ENCODE measurements at regions not wholly inside any gene's neighbourhood (a gene's known extent, or its start where the extent isn't known, plus 50 kb on each side); places are given as distances from the start of the nearest gene placed in this dataset.

GRCh38 chr5:167576126-167576525, 715.3 kb upstream of the WWC1 start:
- BruUV-seq (replicated peaks), result no TSS peak
- CTCF ChIA-PET (ENCODE audit: low intra/inter-chr PET ratio, low total read pairs), result no interaction called here
- H3K27me3 ChIP-seq (ENCODE audit: control insufficient read depth in 1 of 2, insufficient read depth in 2 of 2, low read length in 2 of 2), result peaks cover 0 to 11% of the 10 kb centered on the region in 2 experiments; a peak in 1 of 5 replicates

DNA sequence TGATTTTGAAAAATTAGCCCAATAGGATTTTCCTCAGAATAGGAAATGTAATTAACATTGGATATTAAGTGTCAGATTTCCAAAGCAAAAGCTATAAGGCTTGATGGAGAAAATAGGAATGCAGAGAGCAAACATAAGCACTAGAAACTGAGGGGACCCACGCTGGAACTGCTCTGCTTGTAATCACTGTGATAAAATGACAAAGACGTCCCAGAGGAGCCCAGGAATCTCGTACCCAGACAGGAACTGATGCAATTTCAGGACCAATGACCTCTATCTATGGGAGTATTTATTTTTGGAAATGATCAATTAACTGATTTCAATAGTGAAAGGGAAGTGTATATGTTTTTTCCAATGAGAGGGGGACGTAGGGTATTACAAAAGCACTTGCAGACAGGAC, 714.5 kb upstream of the WWC1 start:
- intact Hi-C loops (cut with micrococcal nuclease; ENCODE audit: unreplicated experiment), result no loop called here
- Histone ChIP-seq H3K27ac (ENCODE audit: extremely low read length, insufficient read depth, low read length) (no peak overlapping the region), H3K79me2 (ENCODE audit: insufficient read depth, low read length) (no peaks in the 10 kb centered on the region), H3K4me1 (ENCODE audit: insufficient read depth, low read length) (no peaks in the 10 kb centered on the region), H3K4me3 (replicated peaks in 1 of 3; ENCODE audit: insufficient read depth in 1 of 3, low read depth in 2 of 3, low read length in 3 of 3) (no peak overlapping the region), H3K36me3 (replicated peaks in 1 of 2; ENCODE audit: control insufficient read depth in 1 of 2, insufficient read depth in 2 of 2, low read length in 2 of 2) (no peaks in the 10 kb centered on the region), H3K9me3 (ENCODE audit: low read length) (no peaks in the 10 kb centered on the region), H4K20me1 (ENCODE audit: insufficient read depth, low read length) (no peaks in the 10 kb centered on the region), H2AFZ (ENCODE audit: low read length) (no peak overlapping the region), H3K4me2 (ENCODE audit: low read depth, low read length) (no peak overlapping the region), H3K27me3 (ENCODE audit: control insufficient read depth in 1 of 2, insufficient read depth in 2 of 2, low read length in 2 of 2) (peaks cover 0 to 11% of the 10 kb centered on the region in 2 experiments; a peak in 1 of 5 replicates), H3K9ac (ENCODE audit: insufficient read depth, low read depth, low read length) (no peak overlapping the region)
- FAIRE-seq (no peak), ATAC-seq (no peak), DNase-seq (ENCODE audit: low spot score) (no peak)
- CTCF ChIA-PET (ENCODE audit: low intra/inter-chr PET ratio, low total read pairs), result no interaction called here
- in situ Hi-C loops (cut with HindIII; ENCODE audit: extremely low pct_ligation_motif_present, low pct_unique_long_range_greater_than_20kb), result no loop called here
- 5% methylated on average over 4 of the region's 4 CpGs for WGBS (ENCODE audit: low lambda C conversion rate)
- no TSS peak for BruUV-seq (replicated peaks)
- POLR2A ChIA-PET, result no interaction called here
- TF ChIP-seq ZNF747 (CRISPR knock-in tag; IDR thresholded peaks at IDR 0.05; ENCODE audit: borderline replicate concordance) (no peak), CEBPG (CRISPR knock-in tag; IDR thresholded peaks at IDR 0.05) (no peak), ZNF251 (CRISPR knock-in tag; IDR thresholded peaks at IDR 0.05) (no peak), PHB2 (IDR thresholded peaks at IDR 0.05; ENCODE audit: partially characterized antibody) (no peak), ZFP41 (CRISPR knock-in tag; IDR thresholded peaks at IDR 0.05; ENCODE audit: borderline replicate concordance) (no peak)
- TF ChIP-seq, protein P1, sequence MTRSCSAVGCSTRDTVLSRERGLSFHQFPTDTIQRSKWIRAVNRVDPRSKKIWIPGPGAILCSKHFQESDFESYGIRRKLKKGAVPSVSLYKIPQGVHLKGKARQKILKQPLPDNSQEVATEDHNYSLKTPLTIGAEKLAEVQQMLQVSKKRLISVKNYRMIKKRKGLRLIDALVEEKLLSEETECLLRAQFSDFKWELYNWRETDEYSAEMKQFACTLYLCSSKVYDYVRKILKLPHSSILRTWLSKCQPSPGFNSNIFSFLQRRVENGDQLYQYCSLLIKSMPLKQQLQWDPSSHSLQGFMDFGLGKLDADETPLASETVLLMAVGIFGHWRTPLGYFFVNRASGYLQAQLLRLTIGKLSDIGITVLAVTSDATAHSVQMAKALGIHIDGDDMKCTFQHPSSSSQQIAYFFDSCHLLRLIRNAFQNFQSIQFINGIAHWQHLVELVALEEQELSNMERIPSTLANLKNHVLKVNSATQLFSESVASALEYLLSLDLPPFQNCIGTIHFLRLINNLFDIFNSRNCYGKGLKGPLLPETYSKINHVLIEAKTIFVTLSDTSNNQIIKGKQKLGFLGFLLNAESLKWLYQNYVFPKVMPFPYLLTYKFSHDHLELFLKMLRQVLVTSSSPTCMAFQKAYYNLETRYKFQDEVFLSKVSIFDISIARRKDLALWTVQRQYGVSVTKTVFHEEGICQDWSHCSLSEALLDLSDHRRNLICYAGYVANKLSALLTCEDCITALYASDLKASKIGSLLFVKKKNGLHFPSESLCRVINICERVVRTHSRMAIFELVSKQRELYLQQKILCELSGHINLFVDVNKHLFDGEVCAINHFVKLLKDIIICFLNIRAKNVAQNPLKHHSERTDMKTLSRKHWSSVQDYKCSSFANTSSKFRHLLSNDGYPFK (CRISPR knock-in tag; IDR thresholded peaks at IDR 0.05; ENCODE audit: borderline replicate concordance), result no peak

More at GRCh38 chr5:167576126-167576525, 715.3 kb upstream of the WWC1 start:
- Histone ChIP-seq H3K9me3 (ENCODE audit: low read length) (no peaks in the 10 kb centered on the region), H3K4me3 (replicated peaks in 1 of 3; ENCODE audit: insufficient read depth in 1 of 3, low read depth in 2 of 3, low read length in 3 of 3) (no peak overlapping the region), H3K4me1 (ENCODE audit: insufficient read depth, low read length) (no peaks in the 10 kb centered on the region), H3K27ac (ENCODE audit: extremely low read length, insufficient read depth, low read length) (no peak overlapping the region), H3K9ac (ENCODE audit: insufficient read depth, low read depth, low read length) (no peak overlapping the region), H3K36me3 (replicated peaks in 1 of 2; ENCODE audit: control insufficient read depth in 1 of 2, insufficient read depth in 2 of 2, low read length in 2 of 2) (no peaks in the 10 kb centered on the region), H4K20me1 (ENCODE audit: insufficient read depth, low read length) (no peaks in the 10 kb centered on the region), H3K79me2 (ENCODE audit: insufficient read depth, low read length) (no peaks in the 10 kb centered on the region), H2AFZ (ENCODE audit: low read length) (no peak overlapping the region), H3K4me2 (ENCODE audit: low read depth, low read length) (no peak overlapping the region)
- DNase-seq (ENCODE audit: low spot score) (no peak), ATAC-seq (no peak), FAIRE-seq (no peak)
- POLR2A ChIA-PET, result no interaction called here
- WGBS (ENCODE audit: low lambda C conversion rate), result 9% methylated on average over 2 of the region's 2 CpGs
- TF ChIP-seq RAD51 (IDR thresholded peaks at IDR 0.05; ENCODE audit: borderline replicate concordance), result no peak
- no peak for TF ChIP-seq ZNF749 (CRISPR knock-in tag; IDR thresholded peaks at IDR 0.05; ENCODE audit: borderline replicate concordance)
- TF ChIP-seq NR3C1 (CRISPR knock-in tag; IDR thresholded peaks at IDR 0.05), result no peak
- in situ Hi-C loops (cut with HindIII; ENCODE audit: extremely low pct_ligation_motif_present, low pct_unique_long_range_greater_than_20kb) (no loop called here), intact Hi-C loops (cut with micrococcal nuclease; ENCODE audit: unreplicated experiment) (no loop called here)
